HUES6 (cell line): ENCODE measurements at regions not wholly inside any gene's neighbourhood (a gene's known extent, or its start where the extent isn't known, plus 50 kb on each side); places are given as distances from the start of the nearest gene placed in this dataset.

ENCODE experiments used
- H3K27ac ChIP-seq: 2 replicates; pipeline ENCODE4 v1.7.0; 2013; ENCODE audit warnings: low read depth, mild to moderate bottlenecking, low read length, inconsistent platforms
- H3K27me3 ChIP-seq: 2 replicates; pipeline ENCODE4 v1.6.1; 2013; ENCODE audit warnings: low read length; ENCODE audit not compliant: control insufficient read depth, insufficient read depth
- H3K36me3 ChIP-seq: 2 replicates; pipeline ENCODE4 v1.6.1; 2013; ENCODE audit warnings: low read length; ENCODE audit not compliant: control insufficient read depth, insufficient read depth
- H3K4me1 ChIP-seq: 2 replicates; pipeline ENCODE4 v1.6.1; 2013; ENCODE audit warnings: low read length; ENCODE audit not compliant: control insufficient read depth, insufficient read depth
- H3K4me3 ChIP-seq: 2 replicates; pipeline ENCODE4 v1.5.1; 2013; ENCODE audit warnings: low read depth, low read length
- H3K9ac ChIP-seq: one replicate; pipeline ENCODE4 v1.6.1; 2013; ENCODE audit warnings: mild to moderate bottlenecking, low read length
- H3K9me3 ChIP-seq: 2 replicates; pipeline ENCODE4 v1.6.1; 2013; ENCODE audit warnings: low read depth, low read length; ENCODE audit not compliant: control insufficient read depth, insufficient read depth

DNA sequence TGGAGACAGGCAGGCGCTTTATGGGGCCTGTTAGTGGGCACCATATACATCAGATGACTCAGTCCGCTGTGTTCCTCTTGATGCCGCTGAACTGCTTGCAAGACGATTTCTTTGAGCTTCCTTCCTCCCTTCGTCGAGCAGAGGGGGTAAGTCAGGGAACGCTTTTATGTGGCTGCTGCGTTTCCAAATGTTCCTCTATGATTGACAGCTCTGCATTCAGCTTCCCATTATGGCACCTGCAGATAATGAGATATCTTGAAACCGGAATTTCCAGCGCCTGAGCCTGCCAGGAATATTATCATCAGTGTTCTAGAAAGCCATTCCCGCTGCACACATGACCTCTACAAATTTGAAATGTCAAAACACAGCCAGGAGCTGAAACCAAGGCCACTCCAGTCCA lies 257.0 kb downstream of the TSHZ3 start:
- Histone ChIP-seq H3K4me3 (no peak overlapping the region), H3K9ac (no peak overlapping the region), H3K36me3 (no peaks in the 10 kb centered on the region), H3K27ac (no peak overlapping the region), H3K4me1 (no peaks in the 10 kb centered on the region), H3K27me3 (no peaks in the 10 kb centered on the region), H3K9me3 (no peaks in the 10 kb centered on the region)

DNA sequence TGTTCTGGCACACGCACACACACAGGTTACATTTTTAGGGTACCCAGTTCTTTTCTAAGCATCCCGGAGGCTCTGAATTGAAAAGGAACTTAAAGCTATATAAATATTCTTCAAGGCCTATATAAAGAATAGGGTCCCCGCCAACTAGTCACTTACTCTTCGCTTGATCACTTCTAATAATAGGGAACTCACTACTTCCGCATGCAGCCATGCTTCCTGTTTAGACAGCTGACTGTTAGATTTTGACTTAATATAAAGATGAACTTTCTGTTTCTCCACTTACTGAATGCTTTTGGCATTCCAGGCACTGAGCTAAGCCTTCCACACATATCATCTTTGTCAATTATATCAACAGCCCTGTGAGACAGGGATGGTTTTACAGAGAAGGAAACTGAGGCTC lies 259.6 kb downstream of the TSHZ3 start:
- H3K9me3 ChIP-seq, result no peaks in the 10 kb centered on the region
- H3K9ac ChIP-seq, result no peak overlapping the region
- no peaks in the 10 kb centered on the region for H3K4me1 ChIP-seq
- no peak overlapping the region for H3K27ac ChIP-seq
- H3K27me3 ChIP-seq, result no peaks in the 10 kb centered on the region
- H3K36me3 ChIP-seq, result no peaks in the 10 kb centered on the region
- no peak overlapping the region for H3K4me3 ChIP-seq

DNA sequence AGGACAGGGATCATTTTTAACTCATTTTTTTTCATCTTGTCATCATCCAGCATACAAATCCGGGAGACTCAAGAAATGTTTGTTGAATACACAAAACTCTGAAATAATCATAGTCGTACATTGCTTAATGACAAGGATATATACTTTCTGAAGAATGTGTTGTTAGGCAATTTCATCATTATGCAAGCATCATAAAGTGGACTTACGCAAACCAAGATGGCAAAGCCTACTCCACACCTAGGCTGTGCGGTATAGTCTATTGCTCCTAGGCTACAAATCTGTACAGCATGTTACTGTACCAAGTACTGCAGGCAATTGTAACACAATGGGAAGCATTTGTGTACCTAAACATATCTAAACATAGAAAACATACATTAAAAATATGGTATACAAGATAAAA lies 264.1 kb downstream of the TSHZ3 start:
- no peaks in the 10 kb centered on the region for H3K9me3 ChIP-seq
- no peak overlapping the region for H3K27ac ChIP-seq
- no peaks in the 10 kb centered on the region for H3K27me3 ChIP-seq
- H3K36me3 ChIP-seq, result no peaks in the 10 kb centered on the region
- no peak overlapping the region for H3K9ac ChIP-seq
- no peak overlapping the region for H3K4me3 ChIP-seq
- H3K4me1 ChIP-seq, result no peaks in the 10 kb centered on the region

DNA sequence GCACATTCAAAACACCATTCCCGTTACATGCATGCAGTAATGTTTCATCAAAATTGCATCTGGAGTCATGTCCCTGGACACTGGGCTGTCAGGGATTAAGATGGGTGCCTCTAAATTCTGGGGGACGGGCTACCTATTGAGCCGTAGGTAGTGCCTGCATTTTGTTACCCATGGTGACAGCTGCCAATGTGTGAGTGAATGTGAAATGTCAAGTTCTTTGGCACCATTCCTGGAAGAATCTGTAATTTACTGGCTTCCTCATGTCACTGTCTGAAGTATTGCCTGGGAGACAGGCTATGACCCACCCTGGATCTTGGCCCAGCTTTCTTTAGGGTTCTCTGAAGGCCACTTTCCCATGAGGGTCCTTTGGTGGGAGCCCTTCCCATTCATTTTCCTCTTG lies 266.1 kb downstream of the TSHZ3 start:
- H3K4me3 ChIP-seq, result no peak overlapping the region
- H3K27me3 ChIP-seq, result no peaks in the 10 kb centered on the region
- no peak overlapping the region for H3K27ac ChIP-seq
- no peaks in the 10 kb centered on the region for H3K4me1 ChIP-seq
- no peaks in the 10 kb centered on the region for H3K9me3 ChIP-seq
- no peaks in the 10 kb centered on the region for H3K36me3 ChIP-seq
- no peak overlapping the region for H3K9ac ChIP-seq

DNA sequence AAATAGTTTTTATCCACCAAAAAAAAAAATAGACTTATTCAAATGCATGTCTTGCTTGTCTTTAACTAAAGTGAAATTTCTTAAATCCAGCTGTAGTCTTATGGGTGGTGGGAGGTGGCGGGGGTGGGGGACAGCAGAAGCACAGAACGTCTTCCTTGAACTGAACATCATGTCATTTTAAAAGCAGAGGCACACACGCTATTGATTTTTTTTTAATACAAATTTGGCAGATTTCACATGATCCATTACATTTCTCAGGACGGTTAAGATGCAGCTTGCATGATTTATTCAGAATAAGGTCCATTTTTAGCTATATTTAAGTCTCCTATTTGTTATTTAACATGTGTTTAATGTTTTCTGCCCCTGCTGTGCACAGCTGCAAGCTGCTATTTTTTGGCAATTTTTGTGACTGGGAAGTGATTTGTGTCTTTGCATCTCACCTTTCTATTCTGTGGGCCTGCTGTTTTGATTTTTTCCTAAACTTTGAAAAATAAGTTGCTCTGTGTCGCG lies 274.0 kb downstream of the TSHZ3 start:
- Histone ChIP-seq H3K27me3 (no peaks in the 10 kb centered on the region), H3K36me3 (no peaks in the 10 kb centered on the region), H3K27ac (no peak overlapping the region), H3K4me1 (peaks cover 7% of the 10 kb centered on the region; the same call in 1 of the 2 replicates), H3K9ac (no peak overlapping the region), H3K4me3 (no peak overlapping the region), H3K9me3 (no peaks in the 10 kb centered on the region)

DNA sequence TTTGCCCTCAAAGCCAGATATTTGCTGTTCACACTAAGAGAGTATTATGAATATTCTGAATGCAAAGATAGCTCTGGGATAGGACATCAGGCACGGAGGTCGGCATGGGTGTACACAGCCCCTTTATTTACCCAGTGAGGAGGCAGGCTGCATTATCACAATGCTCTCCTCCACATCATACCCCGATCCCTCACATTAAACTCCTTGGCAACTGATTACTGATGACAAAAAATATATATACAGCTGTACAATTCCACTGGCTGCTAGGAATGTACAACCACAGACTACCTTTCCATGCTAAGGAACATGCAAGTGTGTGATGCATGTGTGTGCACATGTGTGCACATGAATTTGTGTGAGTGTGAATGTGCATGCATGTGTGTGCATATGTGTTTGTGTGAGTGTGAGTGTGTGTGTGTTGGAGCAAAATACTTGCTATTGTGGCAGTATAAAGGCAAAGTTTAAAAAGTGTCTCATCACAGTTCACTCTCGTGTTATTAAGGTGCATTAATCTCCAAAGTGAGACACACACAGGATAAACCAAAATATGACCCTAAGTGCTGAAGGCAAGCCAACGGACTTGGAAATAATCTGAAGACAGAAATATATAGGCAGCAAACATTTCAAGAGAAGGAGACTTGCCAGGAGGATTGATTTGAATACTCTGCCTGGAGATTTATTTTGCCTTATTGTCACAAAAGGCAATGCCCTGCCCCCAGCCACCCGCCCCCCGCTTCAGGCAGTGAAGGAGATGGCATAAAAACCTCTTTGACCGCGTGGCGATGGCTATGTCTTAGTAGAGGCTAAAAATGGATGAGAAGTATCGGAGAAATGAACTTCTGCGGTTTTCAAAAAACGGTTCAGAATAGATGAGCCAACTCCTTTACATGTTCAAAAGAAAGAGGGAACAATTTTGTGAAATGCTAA lies 274.8 kb downstream of the TSHZ3 start:
- no peaks in the 10 kb centered on the region for H3K36me3 ChIP-seq
- no peak overlapping the region for H3K4me3 ChIP-seq
- H3K27me3 ChIP-seq, result no peaks in the 10 kb centered on the region
- H3K27ac ChIP-seq, result no peak overlapping the region
- H3K9ac ChIP-seq, result no peak overlapping the region
- H3K9me3 ChIP-seq, result no peaks in the 10 kb centered on the region
- H3K4me1 ChIP-seq, result peaks cover 7% of the 10 kb centered on the region; the same call in 1 of the 2 replicates

DNA sequence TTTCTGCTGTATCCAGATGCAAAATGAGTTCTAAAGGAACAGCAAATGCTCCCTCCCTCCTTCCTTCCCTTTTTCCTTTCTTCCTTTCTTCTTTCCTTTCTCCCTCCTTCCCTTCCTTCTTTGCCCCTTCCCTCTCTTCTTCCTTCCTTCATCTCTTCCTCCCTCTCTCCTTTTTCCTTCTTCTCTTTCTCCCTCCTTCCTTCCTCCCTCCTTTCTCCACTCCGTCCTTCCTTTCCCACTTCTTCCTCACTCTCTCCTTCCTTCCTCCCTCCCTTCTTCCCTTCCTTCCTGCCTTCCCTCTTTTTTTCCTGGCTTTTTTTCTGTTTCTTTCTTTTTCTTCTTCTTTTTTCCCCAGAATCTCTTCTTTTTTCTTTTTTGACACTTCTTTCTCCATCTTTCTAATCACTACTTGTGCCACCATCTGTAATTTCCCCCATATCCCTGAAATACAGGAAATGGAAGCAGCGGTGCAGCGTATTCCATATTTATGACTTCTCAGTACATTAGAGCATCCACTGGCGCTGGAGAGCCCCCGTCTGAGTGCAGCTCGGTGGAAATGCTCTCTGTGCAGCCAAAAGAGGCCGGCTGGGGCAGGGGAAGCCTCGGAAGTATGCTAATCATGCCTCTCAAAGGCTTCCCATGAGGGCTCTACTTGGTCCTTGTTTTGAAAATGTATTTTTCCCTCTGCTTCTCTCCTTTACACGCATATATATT lies 275.6 kb downstream of the TSHZ3 start:
- no peaks in the 10 kb centered on the region for H3K36me3 ChIP-seq
- no peak overlapping the region for H3K4me3 ChIP-seq
- no peaks in the 10 kb centered on the region for H3K27me3 ChIP-seq
- H3K27ac ChIP-seq, result no peak overlapping the region
- H3K9ac ChIP-seq, result no peak overlapping the region
- no peaks in the 10 kb centered on the region for H3K9me3 ChIP-seq
- peaks cover 7% of the 10 kb centered on the region; the same call in 1 of the 2 replicates for H3K4me1 ChIP-seq

DNA sequence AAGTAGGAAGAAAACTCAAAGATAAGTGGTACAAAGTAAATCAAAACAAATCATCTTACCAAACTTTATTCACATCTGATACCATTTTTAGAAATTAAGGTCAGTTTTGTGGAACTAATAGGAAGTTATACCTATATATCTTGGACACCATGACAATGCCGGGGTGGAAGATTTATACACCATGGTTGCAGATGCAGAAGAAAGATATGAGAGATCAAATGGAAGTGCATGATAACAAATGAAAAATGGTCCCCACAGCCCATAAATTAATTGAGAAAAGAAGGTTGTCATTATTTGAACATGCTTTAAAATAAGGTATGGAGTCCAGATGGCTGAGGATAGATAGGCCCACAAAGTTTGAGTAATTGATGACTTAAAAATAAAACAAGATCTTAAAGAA lies 276.8 kb downstream of the TSHZ3 start:
- peaks cover 7% of the 10 kb centered on the region; the same call in 1 of the 2 replicates for H3K4me1 ChIP-seq
- no peak overlapping the region for H3K27ac ChIP-seq
- H3K4me3 ChIP-seq, result no peak overlapping the region
- no peaks in the 10 kb centered on the region for H3K9me3 ChIP-seq
- H3K27me3 ChIP-seq, result no peaks in the 10 kb centered on the region
- no peak overlapping the region for H3K9ac ChIP-seq
- H3K36me3 ChIP-seq, result no peaks in the 10 kb centered on the region

DNA sequence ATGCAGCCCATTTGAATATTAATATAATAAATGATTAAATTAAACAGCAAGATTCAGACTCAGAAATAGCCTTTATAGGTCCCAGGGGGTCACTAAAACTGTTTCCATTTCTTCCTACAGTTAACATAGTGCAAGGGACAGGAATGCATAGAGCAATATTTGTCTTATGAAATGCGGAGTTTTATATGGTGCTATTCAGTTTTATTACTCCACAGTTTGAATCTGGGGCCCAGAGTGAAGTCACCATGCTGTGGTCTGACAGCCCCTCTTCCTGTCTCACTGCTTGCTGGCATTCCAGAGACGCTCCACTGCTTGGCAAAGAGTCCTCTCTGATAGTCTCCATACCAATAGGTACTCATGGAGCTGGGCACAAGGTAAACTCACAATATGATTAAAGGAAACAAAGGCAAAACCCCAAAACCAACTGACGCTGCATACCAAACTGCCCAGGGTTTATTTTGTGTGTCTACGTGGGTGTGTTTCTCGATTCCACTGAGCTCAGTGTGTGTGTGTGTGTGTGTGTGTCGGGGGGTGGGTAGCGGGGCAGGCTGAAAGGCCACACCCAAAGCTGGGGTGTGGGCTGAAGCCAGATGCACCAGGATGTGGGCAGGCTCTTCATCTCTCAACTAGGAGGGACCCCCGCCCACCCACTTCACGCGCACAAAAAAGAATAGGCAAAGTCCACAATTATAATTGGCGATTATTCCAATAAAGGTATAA lies 277.9 kb downstream of the TSHZ3 start:
- Histone ChIP-seq H3K4me1 (peaks cover 7% of the 10 kb centered on the region; the same call in 1 of the 2 replicates), H3K36me3 (no peaks in the 10 kb centered on the region), H3K9ac (no peak overlapping the region)

DNA sequence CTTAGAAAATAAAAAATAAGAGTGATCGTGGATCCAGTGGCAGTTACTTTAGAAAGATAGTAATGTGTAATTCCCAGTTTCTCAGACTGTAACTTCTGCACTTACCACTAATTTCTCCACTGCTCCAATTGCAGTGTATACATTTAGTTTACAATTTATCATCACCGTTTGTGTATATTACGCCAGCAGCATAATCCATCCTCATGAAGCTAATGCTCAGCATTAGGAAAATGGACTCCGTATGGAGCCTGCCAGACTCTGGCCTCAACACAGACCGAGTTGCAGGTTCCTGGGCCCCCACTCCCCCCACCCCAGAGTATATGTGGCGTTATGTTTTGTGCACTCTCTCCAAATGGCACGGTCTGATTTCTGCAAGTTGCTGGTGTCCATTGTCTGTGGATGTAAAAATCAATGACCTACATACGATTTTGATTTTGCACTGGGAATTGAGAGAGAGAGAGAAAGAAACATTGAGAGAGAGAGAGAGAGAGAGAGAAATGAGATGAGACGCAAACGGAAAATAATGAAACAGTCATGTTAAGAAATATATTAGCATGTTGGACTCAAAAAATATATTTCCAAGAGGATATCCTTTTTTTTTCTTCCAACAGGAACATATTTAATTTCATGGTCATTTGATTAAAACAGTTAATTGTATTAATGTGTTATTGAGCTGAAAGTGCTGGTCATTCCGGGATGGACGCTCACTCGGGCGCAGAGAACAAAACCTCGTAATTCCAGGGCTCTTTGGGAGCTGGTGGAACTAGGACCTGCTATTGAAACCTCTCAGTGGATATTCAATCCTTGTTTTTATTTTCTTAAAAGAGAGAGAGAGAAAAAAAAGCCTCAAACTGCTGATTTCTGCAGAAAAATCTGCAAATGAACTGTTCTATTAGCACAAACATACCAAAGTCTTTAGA lies 278.8 kb downstream of the TSHZ3 start:
- 0 out of 2 replicates have a peak, but pooled peaks cover 3% of the 10 kb centered on the region for H3K9me3 ChIP-seq
- peaks cover 7% of the 10 kb centered on the region; the same call in 1 of the 2 replicates for H3K4me1 ChIP-seq
- H3K27me3 ChIP-seq, result no peaks in the 10 kb centered on the region
- H3K9ac ChIP-seq, result no peak overlapping the region
- no peak overlapping the region for H3K4me3 ChIP-seq
- no peak overlapping the region for H3K27ac ChIP-seq
- H3K36me3 ChIP-seq, result no peaks in the 10 kb centered on the region

More for the DNA sequence above, 277.9 kb downstream of the TSHZ3 start:
- Histone ChIP-seq H3K27ac (no peak overlapping the region), H3K27me3 (no peaks in the 10 kb centered on the region), H3K4me3 (no peak overlapping the region), H3K9me3 (0 out of 2 replicates have a peak, but pooled peaks cover 3% of the 10 kb centered on the region)
